HG03196 (cell line): ENCODE measurements at regions not wholly inside any gene's neighbourhood (a gene's known extent, or its start where the extent isn't known, plus 50 kb on each side); places are given as distances from the start of the nearest gene placed in this dataset.
A peak's percentile ranks its signal among the peaks of the same experiment; 100 is the strongest.

Experiments
- ATAC-seq: cut with Tn5 transposase; IDR thresholded peaks from one replicate; pipeline ENCODE4 v1.9.1; 2021; ENCODE audit not compliant: unreplicated experiment

- ATAC-seq = no peak
Measured at GRCh38 chr6:14856177-14856576, 389.7 kb upstream of the JARID2 start.

GRCh38 chr6:14857001-14857400 is 388.9 kb upstream of the JARID2 start:
- ATAC-seq = no peak

DNA sequence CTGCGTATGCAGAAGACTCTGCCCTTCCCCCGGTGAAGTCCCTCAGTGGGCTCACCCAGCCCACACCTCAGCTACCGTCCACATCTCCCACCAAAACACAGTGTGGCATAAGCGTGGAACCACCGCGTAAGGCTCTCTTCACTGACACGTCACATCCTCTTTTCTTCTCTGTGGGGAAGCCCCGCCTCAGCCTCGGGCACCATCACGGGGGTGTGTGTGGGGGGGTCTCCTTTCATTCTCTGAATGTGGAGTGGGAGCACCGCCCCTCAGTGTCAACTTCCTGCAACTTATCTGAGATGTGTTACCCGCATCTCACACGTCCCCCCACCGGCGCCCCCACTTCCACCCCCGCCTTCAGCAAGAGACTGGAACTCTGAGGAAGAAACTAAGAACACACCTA is 388.4 kb upstream of the JARID2 start:
- ATAC-seq = no peak

DNA sequence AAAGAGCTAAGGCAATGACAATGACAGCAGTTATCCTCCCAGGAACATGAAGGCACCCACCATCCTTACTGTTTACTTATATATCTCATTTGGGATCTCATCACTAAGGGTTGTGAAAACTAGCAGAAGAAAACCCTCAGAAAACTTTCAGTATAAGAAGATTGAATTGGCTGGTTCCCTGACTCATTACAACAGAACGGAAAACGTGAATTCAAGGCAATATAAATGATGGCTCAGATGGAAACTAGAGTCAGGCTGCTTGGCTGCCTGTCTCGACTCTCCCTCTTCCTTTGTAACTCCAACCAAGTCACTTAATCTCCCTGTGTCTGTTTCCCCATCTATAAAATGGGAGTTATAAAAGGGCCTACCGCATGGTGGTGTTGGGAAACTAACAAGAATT is 387.1 kb upstream of the JARID2 start:
- ATAC-seq = no peak

DNA sequence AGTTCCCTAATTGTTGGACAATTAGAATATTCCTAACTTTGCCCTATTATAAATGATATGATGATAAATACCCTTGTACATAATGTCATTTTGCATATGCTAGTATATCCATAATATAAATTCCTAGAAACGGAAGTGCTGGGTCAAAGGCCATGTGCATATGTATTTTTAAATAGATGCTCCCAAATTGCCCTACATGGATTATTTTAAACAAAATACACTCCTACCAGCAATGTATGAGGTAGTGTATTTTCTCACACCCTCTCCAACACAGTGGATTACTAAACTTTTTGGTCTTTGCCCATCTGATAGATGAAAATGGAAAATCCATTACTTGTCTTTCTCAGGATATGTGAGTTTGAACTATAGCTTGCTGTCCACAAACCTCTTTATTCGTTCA is 385.1 kb upstream of the JARID2 start:
- ATAC-seq = no peak

DNA sequence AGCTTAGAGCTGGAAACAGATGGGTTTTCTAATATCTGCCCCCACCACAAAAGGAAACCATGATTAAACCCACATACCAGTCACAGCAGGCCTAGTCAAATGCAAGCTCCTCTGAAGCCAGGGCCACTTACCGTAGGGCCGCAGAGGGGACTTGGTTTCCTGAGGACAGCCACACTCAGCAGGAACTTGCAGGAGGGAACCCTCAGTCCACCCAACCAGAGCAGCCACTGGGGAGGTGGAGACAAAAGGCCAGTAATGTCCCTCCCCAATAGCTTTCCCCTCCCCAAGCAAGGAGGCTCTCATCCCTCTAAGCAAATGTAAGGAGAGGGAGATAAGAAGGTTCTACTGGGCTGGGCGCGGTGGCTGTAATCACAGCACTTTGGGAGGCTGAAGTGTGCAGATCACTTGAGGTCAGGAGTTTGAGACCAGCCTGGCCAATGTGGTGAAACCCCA is 384.4 kb upstream of the JARID2 start:
- ATAC-seq = no peak

GRCh38 chr6:14862845-14863244 is 383.0 kb upstream of the JARID2 start:
- ATAC-seq = no peak

DNA sequence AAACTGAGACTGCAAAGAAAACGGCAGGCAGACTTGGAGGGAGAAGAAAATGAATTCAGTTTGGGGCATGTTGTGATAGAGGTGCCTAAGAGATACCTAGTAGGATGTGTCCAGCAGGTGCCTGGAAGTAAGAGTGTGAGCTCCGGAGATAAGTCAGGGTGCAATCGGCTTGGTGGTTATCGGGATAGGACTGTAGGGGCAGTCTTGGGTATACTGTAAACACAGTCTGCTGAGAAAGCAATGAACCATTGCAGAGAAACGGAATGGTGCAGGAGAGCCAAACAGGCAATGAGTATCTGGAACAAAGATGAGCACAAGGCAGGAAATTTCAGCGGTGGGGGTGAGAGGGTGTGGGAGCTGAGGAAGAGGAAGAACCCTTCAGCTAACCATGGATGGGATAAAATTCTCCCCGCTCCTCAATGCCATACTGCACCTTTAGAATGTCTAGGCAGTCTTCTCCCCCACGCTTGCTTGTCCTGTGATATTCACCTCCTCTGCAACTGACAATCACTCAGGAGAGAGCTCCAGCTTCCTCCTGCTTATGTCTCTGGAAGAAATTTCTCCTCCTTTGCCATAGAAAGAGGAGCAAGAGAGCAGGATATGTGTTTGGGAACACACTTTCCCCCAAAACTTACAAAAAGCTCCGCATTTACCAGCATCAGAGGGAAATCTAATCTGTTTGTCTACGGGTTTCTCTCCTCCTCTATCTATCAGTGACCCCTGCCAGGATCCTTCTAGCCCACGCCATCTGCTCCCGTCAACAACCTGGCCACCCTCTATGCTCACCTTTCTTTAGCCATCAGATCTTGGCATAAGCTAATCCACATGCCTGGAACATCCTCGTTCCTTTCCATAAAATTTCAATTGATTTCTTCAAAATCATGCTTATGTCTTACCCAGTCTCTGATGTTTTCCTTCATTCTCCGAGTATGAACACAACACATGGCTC is 381.7 kb upstream of the JARID2 start:
- ATAC-seq = no peak

GRCh38 chr6:14865531-14866100 is 380.3 kb upstream of the JARID2 start:
- no peak for ATAC-seq

GRCh38 chr6:14867802-14868201 is 378.1 kb upstream of the JARID2 start:
- no peak for ATAC-seq

DNA sequence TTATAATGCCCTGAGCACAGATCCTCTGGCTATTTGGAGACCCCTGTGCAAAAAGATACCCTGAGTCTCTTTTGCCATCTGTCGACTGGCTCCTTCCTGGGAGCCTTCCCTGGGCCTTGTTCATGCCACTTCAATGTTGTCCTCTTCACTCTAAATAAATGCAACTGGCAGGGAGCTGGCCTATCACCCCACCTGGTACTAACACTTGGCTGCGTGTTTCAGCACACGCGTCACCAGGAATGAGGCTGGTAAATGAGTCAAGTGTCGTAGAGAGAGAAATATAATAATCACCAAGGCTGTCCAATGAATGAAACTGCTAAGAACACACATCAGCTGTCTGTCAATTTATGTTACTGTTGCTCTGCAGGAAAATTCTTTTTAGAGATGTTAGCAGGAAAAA is 374.6 kb upstream of the JARID2 start:
- ATAC-seq = no peak

DNA sequence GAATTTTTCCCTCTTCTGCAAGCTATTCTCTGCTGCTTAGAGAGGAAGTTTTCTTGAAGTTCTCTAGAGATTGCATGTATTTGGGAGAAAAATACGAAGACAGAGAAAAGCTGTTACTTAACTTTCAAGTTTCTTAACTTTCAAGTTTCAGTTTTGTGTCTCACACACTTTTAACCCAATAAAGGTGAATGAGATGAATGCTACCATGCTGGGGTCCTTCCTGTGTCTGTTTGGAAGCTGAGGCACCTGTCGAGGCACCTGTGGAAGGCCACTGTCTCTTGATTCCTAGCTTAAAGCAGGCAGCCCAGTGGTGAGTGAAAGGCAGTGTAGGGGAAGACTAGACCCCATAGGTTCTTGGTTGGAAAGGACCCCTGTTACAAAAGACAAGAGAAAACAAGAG is 372.8 kb upstream of the JARID2 start:
- ATAC-seq = no peak

DNA sequence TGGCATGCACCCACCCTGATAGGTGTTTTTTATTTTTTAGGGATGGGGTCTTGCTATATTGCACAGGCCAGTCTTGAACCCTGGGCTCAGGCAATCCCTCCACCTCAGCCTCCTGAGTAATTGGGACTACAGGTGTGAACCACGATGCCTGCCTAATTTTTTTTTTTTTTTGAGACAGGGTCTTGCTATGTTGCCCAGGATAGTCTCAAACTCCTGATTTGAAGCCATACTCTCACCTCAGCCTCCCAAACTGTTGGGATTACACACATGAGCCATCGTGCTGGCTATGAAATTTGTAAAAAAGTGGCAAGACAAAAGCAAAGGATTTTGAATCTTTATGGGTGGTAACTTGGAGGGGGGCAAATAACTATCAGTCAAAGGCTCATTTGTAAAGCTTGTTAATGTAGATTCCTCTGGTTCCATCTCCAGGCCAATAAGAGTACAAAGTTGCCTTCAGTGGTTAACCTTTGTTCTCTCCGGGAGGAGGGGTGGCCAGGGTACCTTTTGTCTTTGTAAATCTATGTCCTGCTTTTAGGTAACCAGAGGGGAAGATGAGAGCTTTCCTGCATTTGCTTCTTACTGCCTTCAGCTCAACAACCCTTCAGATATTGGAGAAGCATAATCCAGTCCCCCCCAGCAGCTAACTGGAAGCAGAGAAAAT is 372.0 kb upstream of the JARID2 start:
- ATAC-seq = no peak

GRCh38 chr6:14874975-14875480 is 370.8 kb upstream of the JARID2 start:
- no peak for ATAC-seq

DNA sequence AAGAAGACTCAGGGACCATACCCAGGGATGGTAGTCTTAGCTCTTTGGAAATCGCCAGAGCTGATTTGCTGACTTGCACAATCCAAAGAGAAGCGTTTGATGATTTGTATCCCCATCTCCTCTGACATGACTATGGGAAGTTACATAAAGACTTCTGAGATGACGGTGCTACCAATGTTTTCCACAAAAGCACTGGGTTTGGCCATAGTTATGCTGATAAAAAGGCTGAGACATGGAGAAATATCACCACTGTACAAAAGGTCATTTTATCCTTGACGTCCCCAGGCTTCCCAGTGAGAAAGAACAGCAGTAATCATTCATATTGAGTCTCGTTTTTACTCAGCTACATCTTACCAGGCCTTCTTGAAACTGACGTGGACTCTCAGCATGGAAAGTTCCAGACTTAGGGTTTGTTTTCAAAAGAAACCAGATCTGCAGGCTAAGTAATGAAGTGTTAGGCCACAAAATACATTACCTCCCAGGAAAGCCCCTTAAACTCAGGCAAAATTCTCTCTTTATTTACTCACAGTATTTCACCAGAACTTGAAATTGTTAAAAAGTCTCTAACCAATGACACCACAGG is 370.3 kb upstream of the JARID2 start:
- peak; percentile 45 for ATAC-seq

DNA sequence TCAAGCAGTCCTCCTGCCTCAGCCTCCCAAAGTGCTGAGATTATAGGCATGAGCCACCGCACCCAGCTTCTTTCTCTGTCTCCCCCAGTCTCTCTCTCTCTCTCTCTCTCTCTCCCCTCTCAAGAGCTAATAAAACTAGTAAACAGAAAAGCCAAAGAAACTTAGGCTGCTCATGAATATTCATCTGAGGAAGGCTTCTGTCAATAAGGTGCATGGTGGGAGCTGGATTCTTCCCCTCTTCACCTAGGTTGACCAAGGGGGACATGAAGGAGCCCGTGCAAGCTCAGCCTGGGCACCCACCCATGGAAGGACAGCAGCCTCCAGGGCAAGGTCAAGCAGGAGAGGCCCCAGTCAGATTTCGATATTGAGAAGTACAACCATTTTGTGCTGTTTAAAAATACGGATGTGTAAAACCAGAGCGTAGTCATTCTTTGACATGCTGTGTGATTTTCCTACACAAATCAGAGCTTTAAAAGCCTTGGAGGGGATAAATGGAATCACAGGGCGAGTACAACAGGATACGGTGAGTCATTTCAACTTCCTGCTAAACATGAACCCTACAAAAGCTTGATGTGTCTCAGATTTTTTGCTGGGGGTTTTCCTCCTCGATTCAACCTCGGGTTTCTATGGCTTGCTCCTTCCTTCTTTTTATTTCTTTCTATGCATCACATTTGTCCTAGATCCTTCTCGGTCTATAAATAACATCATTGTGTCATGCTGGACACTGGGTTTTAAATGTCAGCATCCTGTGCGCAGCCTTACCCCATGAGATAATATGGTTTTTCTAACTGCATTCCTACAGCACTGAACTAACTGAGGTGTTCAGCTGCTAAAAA is 368.9 kb upstream of the JARID2 start:
- peak; percentile 54 for ATAC-seq

DNA sequence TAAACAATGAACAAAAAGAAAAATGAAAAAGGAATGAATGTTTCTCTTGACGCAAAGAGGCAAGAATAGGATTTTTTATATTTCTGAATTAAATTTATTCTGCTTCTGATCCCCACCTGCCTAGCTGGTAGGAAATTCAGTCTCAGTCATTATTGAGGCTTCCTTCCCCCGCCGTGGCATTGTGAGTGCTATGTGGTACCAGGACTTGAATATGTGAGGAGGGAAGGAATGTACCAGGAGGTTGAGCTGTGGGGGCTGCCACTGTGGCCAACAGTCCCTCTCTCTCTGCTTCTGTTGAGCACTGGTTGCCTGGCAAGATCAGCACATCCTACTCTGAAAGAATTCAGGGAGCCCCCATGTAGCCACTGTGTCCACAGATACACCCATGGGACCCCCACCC is 368.1 kb upstream of the JARID2 start:
- no peak for ATAC-seq

DNA sequence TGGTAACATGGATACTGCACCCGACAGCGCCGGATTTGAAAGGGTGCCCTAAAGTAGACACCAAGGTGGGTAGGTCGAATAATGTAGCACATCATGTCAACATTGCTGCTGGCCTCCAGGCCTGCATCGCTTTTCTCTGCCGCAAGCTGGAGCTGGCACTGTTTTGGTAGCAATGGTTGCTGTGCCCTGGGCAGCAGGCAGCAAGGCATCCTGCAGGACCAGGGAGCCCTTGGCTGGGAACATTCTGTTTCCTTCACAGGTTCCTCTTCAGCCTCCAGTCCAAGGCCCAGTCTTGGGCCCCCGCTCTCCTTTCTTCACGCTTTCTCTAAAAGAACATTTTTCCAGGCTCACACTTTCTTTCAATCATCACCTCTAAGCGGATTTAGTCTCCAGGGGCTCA is 365.8 kb upstream of the JARID2 start:
- ATAC-seq = no peak

DNA sequence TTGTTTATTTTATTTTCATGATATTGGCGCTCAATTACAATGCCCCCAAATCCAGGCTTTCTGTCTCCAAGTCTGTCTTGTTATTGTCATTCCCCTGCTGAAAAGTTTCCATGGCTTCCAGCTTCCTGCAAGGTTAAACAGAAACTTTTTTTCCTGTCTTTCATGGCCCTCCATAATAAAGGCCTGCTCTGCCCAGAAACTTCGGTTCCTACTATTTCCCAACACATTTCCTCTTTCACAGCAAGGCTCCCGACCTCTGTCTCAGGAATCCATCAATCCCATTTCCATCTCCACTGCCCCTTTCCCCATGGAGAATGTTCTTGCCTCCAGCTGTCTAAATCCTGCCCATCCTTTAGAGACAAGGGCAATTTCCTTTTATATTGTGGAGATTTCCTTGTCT is 365.2 kb upstream of the JARID2 start:
- ATAC-seq = no peak

GRCh38 chr6:14881398-14881797 is 364.5 kb upstream of the JARID2 start:
- no peak for ATAC-seq
